NCI-H1694 (cell line): ENCODE measurements at regions not wholly inside any gene's neighbourhood (a gene's known extent, or its start where the extent isn't known, plus 50 kb on each side); places are given as distances from the start of the nearest gene placed in this dataset.
"Not testable (repeated sequence)": the region's sequence is repeated elsewhere in the genome, so short reads cannot be mapped to it uniquely, and the experiment has no call there.

Experiments
- DNase-seq: peaks from one replicate; lab custom pipeline; 2025; lab: John Stamatoyannopoulos, UW

- DNase-seq, result no peak
Measured at GRCh38 chr4:12692815-12693214, 791.3 kb downstream of the RAB28 start.

- no peak for DNase-seq
Measured at GRCh38 chr4:12691168-12691567, 793.0 kb downstream of the RAB28 start.

- DNase-seq, result no peak
Measured at GRCh38 chr4:12689457-12689856, 794.7 kb downstream of the RAB28 start.

- no peak for DNase-seq
Measured at GRCh38 chr4:12679217-12679616, 804.9 kb downstream of the RAB28 start.

GRCh38 chr4:12674184-12674583 lies 810.0 kb downstream of the RAB28 start:
- no peak for DNase-seq

- DNase-seq, result no peak
Measured at GRCh38 chr4:12672303-12672702, 811.8 kb downstream of the RAB28 start.

- no peak for DNase-seq
Measured at GRCh38 chr4:12658146-12658545, 826.0 kb downstream of the RAB28 start.

- no peak for DNase-seq
Measured at GRCh38 chr4:12651876-12652275, 832.3 kb downstream of the RAB28 start.

- no peak for DNase-seq
Measured at GRCh38 chr4:12645732-12646131, 838.4 kb downstream of the RAB28 start.

GRCh38 chr4:12644261-12644660 lies 839.9 kb downstream of the RAB28 start:
- no peak for DNase-seq

- no peak for DNase-seq
Measured at GRCh38 chr4:12636191-12636590, 847.9 kb downstream of the RAB28 start.

GRCh38 chr4:12635629-12636028 lies 848.5 kb downstream of the RAB28 start:
- no peak for DNase-seq

GRCh38 chr4:12633053-12633651 lies 851.0 kb downstream of the RAB28 start:
- peak; percentile 18 for DNase-seq

GRCh38 chr4:12615822-12616221 lies 868.3 kb downstream of the RAB28 start:
- DNase-seq, result no peak

- DNase-seq, result no peak
Measured at GRCh38 chr4:12612876-12613275, 871.3 kb downstream of the RAB28 start.

- not testable (repeated sequence) for DNase-seq
Measured at GRCh38 chr4:12609212-12609875, 874.8 kb downstream of the RAB28 start.

- DNase-seq, result no peak
Measured at GRCh38 chr4:12595986-12596385, 888.2 kb downstream of the RAB28 start.

- no peak for DNase-seq
Measured at GRCh38 chr4:12595489-12595888, 888.7 kb downstream of the RAB28 start.

GRCh38 chr4:12588582-12588981 lies 895.6 kb downstream of the RAB28 start:
- DNase-seq, result no peak

- no peak for DNase-seq
Measured at GRCh38 chr4:12586242-12587006, 897.7 kb downstream of the RAB28 start.

- no peak for DNase-seq
Measured at GRCh38 chr4:12584116-12584875, 899.8 kb downstream of the RAB28 start.

GRCh38 chr4:12583275-12583674 lies 900.9 kb downstream of the RAB28 start:
- no peak for DNase-seq

GRCh38 chr4:12580787-12581186 lies 903.4 kb downstream of the RAB28 start:
- DNase-seq, result no peak
